Progenitor cell of endocrine pancreas (in vitro differentiated cells): ENCODE measurements at regions not wholly inside any gene's neighbourhood (a gene's known extent, or its start where the extent isn't known, plus 50 kb on each side); places are given as distances from the start of the nearest gene placed in this dataset.

Experiments
- DNase-seq: peaks from one replicate; pipeline ENCODE4 v3.0.0; 2021; ENCODE audit warnings: low spot score; ENCODE audit not compliant: unreplicated experiment
- H3K27ac Mint-ChIP-seq: 2 replicates; pipeline ENCODE4 v1.8.0; 2021; ENCODE audit warnings: mild to moderate bottlenecking, moderate library complexity, mixed read lengths
- H3K27me3 Mint-ChIP-seq: 2 replicates; pipeline ENCODE4 v1.8.0; 2021; ENCODE audit warnings: mixed read lengths
- H3K36me3 Mint-ChIP-seq: 2 replicates; pipeline ENCODE4 v1.8.0; 2022; ENCODE audit warnings: mixed read lengths; ENCODE audit not compliant: insufficient read depth
- H3K4me1 Mint-ChIP-seq: 2 replicates; pipeline ENCODE4 v1.8.0; 2021; ENCODE audit warnings: low read depth, mixed read lengths
- H3K4me3 Mint-ChIP-seq: 2 replicates; pipeline ENCODE4 v1.8.0; 2021; ENCODE audit warnings: low read depth, mild to moderate bottlenecking, moderate library complexity, mixed read lengths
- H3K9me3 Mint-ChIP-seq: 2 replicates; pipeline ENCODE4 v1.8.0; 2021; ENCODE audit warnings: low read depth, mixed read lengths
- CTCF ChIP-seq: fragments of 200-600 bp; sonication (generic); IDR thresholded peaks from one replicate; pipeline ENCODE4 v1.5.0; 2021; ENCODE audit warnings: antibody characterized with exemption, mild to moderate bottlenecking; ENCODE audit not compliant: unreplicated experiment

- no peak for DNase-seq
- Mint-ChIP-seq H3K36me3 (no peaks in the 10 kb centered on the region), H3K27ac (no peak overlapping the region), H3K4me3 (no peak overlapping the region), H3K4me1 (no peaks in the 10 kb centered on the region), H3K27me3 (peaks cover 17% of the 10 kb centered on the region), H3K9me3 (no peaks in the 10 kb centered on the region)
- no peak for TF ChIP-seq CTCF
Measured at GRCh38 chr20:17084909-17085308, 141.9 kb upstream of the PCSK2 start.

- Mint-ChIP-seq H3K9me3 (no peaks in the 10 kb centered on the region), H3K27me3 (peaks cover 12% of the 10 kb centered on the region)
- TF ChIP-seq CTCF: no peak
Measured at GRCh38 chr20:17093782-17094181, 133.1 kb upstream of the PCSK2 start.

GRCh38 chr20:17097603-17098002, 129.2 kb upstream of the PCSK2 start:
- Mint-ChIP-seq H3K27me3 (peaks cover 7% of the 10 kb centered on the region), H3K9me3 (no peaks in the 10 kb centered on the region), H3K4me1 (peaks cover 2% of the 10 kb centered on the region), H3K27ac (no peak overlapping the region), H3K4me3 (no peak overlapping the region), H3K36me3 (no peaks in the 10 kb centered on the region)
- TF ChIP-seq CTCF: no peak
- no peak for DNase-seq

More at GRCh38 chr20:17093782-17094181, 133.1 kb upstream of the PCSK2 start:
- no peak overlapping the region for H3K4me3 Mint-ChIP-seq
- H3K4me1 Mint-ChIP-seq: peaks cover 2% of the 10 kb centered on the region
- no peak overlapping the region for H3K27ac Mint-ChIP-seq
- no peak for DNase-seq
- H3K36me3 Mint-ChIP-seq: no peaks in the 10 kb centered on the region

- no peaks in the 10 kb centered on the region for H3K9me3 Mint-ChIP-seq
- no peak overlapping the region for H3K27ac Mint-ChIP-seq
- peaks cover 5% of the 10 kb centered on the region for H3K27me3 Mint-ChIP-seq
- no peaks in the 10 kb centered on the region for H3K36me3 Mint-ChIP-seq
- peaks cover 3% of the 10 kb centered on the region for H3K4me1 Mint-ChIP-seq
- no peak for TF ChIP-seq CTCF
- DNase-seq: no peak
- no peak overlapping the region for H3K4me3 Mint-ChIP-seq
Measured at GRCh38 chr20:17100506-17100905, 126.3 kb upstream of the PCSK2 start.

GRCh38 chr20:17107127-17107526, 119.7 kb upstream of the PCSK2 start:
- TF ChIP-seq CTCF: no peak
- no peak for DNase-seq
- Mint-ChIP-seq H3K36me3 (no peaks in the 10 kb centered on the region), H3K4me1 (peaks cover 2% of the 10 kb centered on the region), H3K27ac (no peak overlapping the region), H3K27me3 (no peaks in the 10 kb centered on the region), H3K4me3 (no peak overlapping the region), H3K9me3 (peaks cover 4% of the 10 kb centered on the region)
